Osteoblast (primary cell): ENCODE measurements at regions not wholly inside any gene's neighbourhood (a gene's known extent, or its start where the extent isn't known, plus 50 kb on each side); places are given as distances from the start of the nearest gene placed in this dataset.

Experiments
- DNase-seq: peaks from one replicate; pipeline ENCODE4 v3.0.0; 2011; ENCODE audit warnings: low spot score, mixed read lengths; ENCODE audit not compliant: insufficient read length; ENCODE audit errors: missing footprints
- H2AFZ ChIP-seq: 2 replicates; pipeline ENCODE4 v1.6.0; 2011; ENCODE audit warnings: mild to moderate bottlenecking, low read length
- H3K27ac ChIP-seq: 2 replicates; pipeline ENCODE4 v1.5.1; 2011; ENCODE audit warnings: mild to moderate bottlenecking, low read depth, low read length, moderate library complexity
- H3K27me3 ChIP-seq: 2 replicates; pipeline ENCODE4 v1.6.0; 2012; ENCODE audit warnings: mild to moderate bottlenecking, control low read depth, inconsistent platforms, low read length, moderate library complexity; ENCODE audit not compliant: insufficient read depth
- H3K36me3 ChIP-seq: 2 replicates; pipeline ENCODE4 v1.5.1; 2011; ENCODE audit warnings: mild to moderate bottlenecking, low read length, control low read depth, moderate library complexity; ENCODE audit not compliant: insufficient read depth
- H3K4me1 ChIP-seq: 2 replicates; pipeline ENCODE4 v1.5.1; 2011; ENCODE audit warnings: mild to moderate bottlenecking, low read length, control low read depth, moderate library complexity; ENCODE audit not compliant: insufficient read depth
- H3K4me2 ChIP-seq: 2 replicates; pipeline ENCODE4 v1.6.0; 2011; ENCODE audit warnings: mild to moderate bottlenecking, low read length; ENCODE audit not compliant: insufficient read depth
- H3K4me3 ChIP-seq: fragments of 200-600 bp; sonication (generic); 3 replicates; pipeline ENCODE4 v1.5.1; 2012; ENCODE audit warnings: mild to moderate bottlenecking, low read length, inconsistent platforms; ENCODE audit not compliant: insufficient read depth
- H3K79me2 ChIP-seq: 2 replicates; pipeline ENCODE4 v1.6.0; 2012; ENCODE audit warnings: mild to moderate bottlenecking, low read length, control low read depth, inconsistent platforms; ENCODE audit not compliant: insufficient read depth
- H3K9me3 ChIP-seq: 2 replicates; pipeline ENCODE4 v1.5.1; 2011; ENCODE audit warnings: low read depth, low read length, control low read depth
- H4K20me1 ChIP-seq: 2 replicates; pipeline ENCODE4 v1.6.0; 2012; ENCODE audit warnings: mild to moderate bottlenecking, low read length, control low read depth; ENCODE audit not compliant: insufficient read depth
- CTCF ChIP-seq: IDR thresholded peaks from 2 replicates; pipeline ENCODE4 v1.5.1; 2011; ENCODE audit warnings: mild to moderate bottlenecking, low read depth, low read length, moderate library complexity; ENCODE audit errors: extremely low read depth

GRCh38 chr18:78115896-78116561 lies 863.6 kb upstream of the SALL3 start:
- Histone ChIP-seq H3K36me3 (no peaks in the 10 kb centered on the region), H3K4me3 (no peak overlapping the region), H3K9me3 (peaks cover 2% of the 10 kb centered on the region), H3K27ac (no peak overlapping the region), H3K4me1 (no peaks in the 10 kb centered on the region), H3K27me3 (no peaks in the 10 kb centered on the region), H2AFZ (no peak overlapping the region), H4K20me1 (no peaks in the 10 kb centered on the region), H3K4me2 (no peak overlapping the region), H3K79me2 (no peaks in the 10 kb centered on the region)
- no peak for DNase-seq
- TF ChIP-seq CTCF, result no peak

GRCh38 chr18:78123144-78123909 lies 856.3 kb upstream of the SALL3 start:
- Histone ChIP-seq H3K36me3 (no peaks in the 10 kb centered on the region), H4K20me1 (no peaks in the 10 kb centered on the region), H3K27me3 (no peaks in the 10 kb centered on the region), H3K4me1 (no peaks in the 10 kb centered on the region), H3K4me3 (no peak overlapping the region), H3K27ac (no peak overlapping the region), H3K9me3 (peaks cover 12% of the 10 kb centered on the region), H3K79me2 (no peaks in the 10 kb centered on the region), H3K4me2 (no peak overlapping the region), H2AFZ (no peak overlapping the region)
- no peak for TF ChIP-seq CTCF
- DNase-seq, result no peak

DNA sequence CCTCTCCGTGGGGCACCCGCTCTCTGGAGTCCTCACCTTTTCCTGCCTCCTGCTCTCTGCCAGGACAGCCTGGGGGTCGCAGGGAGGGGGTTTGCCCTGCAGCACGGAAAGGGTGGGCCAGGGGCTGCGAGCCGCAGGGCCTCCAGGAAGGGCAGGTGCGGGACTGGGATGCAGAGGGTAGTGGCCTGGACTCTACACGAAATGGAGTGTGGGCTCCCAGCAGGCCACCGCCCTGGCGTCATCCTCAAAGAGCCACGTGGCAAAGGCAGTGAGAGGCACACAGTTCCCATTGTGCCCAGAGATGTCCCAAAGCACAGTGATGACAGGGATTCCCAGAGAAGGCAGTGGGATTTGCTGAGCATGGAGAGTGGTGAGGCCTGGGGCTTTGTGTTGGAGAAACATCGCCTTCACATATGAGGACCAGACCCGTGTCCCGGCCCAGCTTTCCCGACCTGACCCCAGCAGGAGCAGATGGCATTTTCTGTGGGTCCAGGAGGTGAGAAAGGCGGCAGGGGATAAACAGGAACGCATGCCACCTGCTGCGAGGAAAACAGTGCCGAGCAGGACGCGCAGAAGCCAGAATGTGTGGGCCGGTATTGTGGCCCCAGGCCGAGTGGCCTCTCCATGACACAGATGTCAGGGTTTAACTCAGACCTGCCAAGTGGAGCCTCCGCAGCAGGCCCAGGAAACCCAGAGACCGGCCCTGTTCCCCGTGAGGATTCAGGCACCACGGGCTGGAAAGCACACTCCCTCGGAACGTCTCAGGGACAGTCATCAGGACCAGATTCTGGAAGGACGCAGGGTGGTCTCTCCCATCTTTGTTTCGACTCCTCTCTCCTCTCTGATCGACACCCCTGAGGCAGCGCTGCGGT lies 855.5 kb upstream of the SALL3 start:
- no peak for DNase-seq
- Histone ChIP-seq H3K9me3 (peaks cover 12% of the 10 kb centered on the region), H4K20me1 (no peaks in the 10 kb centered on the region), H3K27ac (no peak overlapping the region), H3K4me3 (no peak overlapping the region), H3K79me2 (no peaks in the 10 kb centered on the region), H2AFZ (no peak overlapping the region), H3K4me2 (no peak overlapping the region), H3K36me3 (no peaks in the 10 kb centered on the region), H3K4me1 (no peaks in the 10 kb centered on the region), H3K27me3 (no peaks in the 10 kb centered on the region)
- no peak for TF ChIP-seq CTCF
